HG03432 (cell line): ENCODE measurements at regions not wholly inside any gene's neighbourhood (a gene's known extent, or its start where the extent isn't known, plus 50 kb on each side); places are given as distances from the start of the nearest gene placed in this dataset.
"Not testable (repeated sequence)": the region's sequence is repeated elsewhere in the genome, so short reads cannot be mapped to it uniquely, and the experiment has no call there.

Source experiments
- ATAC-seq: cut with Tn5 transposase; IDR thresholded peaks from one replicate; pipeline ENCODE4 v1.9.1; 2021; ENCODE audit warnings: mild to moderate bottlenecking, moderate library complexity; ENCODE audit not compliant: unreplicated experiment

DNA sequence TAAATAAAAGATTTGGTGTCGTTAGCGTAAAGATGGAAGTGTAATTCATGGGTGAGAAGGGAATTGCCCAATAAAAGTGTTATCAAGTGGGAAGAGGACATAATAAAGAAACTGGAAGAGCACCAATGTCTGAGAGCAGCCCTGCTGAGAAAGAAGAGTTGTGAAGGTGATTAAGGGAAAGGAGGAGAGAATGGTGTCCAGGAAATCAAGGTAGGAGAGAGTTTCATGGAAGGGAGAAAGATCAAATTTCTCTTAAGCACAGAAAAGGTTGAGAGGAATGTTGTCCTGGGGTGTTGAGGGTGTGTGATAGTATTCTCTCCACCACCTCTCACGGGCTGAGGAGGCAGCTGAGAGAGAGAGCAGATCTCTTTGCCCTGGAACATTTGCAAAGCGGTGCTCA, 339.7 kb downstream of the SATB1 start:
- ATAC-seq = no peak

DNA sequence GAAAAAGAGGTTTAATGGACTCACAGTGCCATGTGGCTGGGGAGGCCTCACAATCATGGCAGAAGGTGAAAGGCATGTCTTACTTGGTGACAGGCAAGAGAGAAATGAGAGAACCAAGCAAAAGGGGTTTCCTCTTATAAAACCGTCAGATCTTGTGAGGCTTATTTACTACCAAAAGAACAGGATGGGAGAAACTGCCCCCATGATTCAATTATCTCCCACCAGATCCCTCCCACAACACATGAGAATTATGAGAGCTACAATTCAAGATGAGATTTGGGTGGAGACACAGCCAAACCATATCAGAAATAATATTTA, 340.8 kb upstream of the TBC1D5 start:
- ATAC-seq = not testable (repeated sequence)

DNA sequence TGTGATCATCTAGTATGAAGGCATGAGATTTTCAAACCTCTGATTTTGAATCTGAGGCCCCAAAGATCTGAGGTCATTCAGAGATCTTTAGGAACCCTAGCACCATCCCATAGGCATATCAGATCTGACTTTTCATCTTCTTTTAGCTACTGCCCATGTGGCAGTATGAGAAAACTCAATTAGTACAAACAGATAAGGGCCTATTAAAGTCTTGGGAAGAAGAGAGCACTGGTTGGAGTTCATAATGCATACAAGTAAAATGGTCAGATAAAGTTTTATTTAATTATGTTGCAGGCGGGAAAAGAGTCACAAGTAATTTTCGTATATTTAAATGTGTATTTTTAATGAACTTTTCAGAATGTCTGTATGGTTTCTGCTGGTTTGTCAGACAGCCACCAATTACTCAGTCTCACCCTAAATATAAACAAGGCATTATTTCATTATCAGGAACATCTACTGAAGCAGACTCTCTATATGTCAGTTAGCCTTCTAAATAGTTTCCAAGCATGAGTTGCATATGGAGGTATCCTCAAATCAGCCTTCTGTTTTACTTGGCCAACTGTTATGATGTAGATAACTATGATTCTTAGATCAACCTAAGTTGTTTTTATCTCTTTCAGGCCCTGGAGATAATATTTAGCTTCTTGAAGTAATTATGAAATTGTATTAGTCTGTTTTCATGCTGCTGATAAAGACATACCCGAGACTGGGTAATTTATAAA, 340.3 kb upstream of the TBC1D5 start:
- no peak for ATAC-seq

DNA sequence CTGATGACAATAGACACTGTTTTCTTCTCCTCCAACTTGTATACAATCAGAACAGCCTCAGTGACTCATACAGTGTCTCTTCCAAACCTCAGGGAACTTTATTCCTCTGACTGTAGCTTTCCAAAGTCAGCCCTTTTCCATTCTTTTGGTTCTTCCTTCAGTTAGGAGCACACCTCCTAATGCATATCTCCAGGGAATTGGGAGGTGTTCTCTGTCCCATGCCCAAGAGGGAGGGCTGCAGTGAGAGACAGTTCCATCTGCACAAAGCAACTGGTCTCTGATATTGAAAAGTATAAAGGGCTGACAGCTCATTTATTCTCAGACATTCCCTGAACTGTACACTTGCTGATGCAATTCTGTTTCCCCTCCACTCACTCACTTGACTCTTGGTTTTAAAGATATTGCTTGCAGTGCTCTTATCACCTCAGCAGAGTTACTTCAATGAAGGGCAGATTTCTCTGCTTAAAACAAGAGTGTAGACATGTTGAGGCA, 337.8 kb upstream of the TBC1D5 start:
- ATAC-seq = no peak

DNA sequence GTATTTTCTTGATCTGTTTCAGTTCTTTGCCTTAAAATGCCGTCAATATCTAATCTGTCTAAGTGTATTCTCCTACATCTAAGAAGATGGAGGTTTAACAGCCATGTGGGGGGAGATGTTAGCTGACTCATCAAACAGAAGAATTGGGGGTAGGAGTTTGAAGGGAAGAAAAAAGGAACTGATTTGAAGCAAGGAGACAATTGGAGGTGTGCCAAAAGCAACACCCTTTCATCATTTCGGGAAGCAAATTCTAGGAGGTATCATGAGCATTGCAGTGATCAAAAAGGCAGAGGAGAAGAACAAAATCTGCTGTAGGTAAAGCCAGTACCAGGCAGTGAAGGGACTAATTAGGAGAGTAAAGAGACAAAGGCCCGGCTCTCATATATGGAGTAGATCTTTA, 337.3 kb upstream of the TBC1D5 start:
- no peak for ATAC-seq

DNA sequence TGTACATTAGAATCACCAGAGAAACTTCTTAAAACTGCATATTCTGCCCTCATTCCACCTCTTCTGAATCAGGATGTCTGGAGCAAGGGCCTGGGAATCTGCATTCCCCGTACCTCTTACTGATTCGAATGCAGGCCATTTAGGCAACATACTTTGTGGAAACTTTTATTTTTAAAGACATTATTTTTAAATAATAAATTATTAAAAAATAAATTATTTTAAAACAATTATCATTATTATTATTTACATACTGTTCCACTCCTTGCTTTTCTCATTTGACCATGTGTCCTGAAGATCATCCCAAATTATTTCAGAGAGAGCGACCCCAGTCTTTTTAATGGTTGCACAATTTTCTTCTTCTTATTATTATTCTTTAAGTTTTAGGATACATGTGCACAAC, 336.6 kb upstream of the TBC1D5 start:
- no peak for ATAC-seq

DNA sequence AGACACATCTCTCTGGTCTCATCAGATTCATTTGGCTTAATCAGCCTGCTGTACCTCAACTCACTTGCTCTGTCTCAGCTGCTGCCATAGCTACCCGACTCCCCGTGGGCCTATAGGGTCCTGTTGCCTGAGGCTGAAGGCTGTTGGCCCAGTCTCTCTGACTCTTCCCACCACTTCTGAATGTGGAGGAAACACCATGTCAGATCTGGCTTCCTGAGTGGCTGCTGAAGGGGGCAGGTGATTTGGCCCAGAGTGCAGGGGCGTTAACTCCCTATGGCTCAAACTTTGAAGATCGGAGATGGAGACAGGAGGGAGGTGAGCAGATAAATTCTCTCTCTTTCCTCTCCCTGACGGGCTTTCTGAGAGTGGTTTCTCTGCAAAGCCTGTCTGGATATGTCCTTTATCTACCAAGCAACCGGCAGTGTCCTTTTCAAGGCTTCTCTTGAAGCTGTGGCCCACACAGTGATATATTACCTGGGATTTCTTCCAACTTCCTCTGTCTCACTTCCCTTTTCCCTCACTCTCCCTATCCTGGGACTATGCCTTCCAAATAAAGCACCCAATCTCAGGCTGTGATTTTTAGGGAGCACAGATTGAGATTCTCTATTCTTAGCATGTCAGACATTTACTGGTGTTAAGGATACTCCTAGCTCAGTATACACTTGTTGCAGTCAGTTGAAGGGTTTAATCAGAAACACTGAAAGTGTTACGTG, 334.9 kb upstream of the TBC1D5 start:
- no peak for ATAC-seq

DNA sequence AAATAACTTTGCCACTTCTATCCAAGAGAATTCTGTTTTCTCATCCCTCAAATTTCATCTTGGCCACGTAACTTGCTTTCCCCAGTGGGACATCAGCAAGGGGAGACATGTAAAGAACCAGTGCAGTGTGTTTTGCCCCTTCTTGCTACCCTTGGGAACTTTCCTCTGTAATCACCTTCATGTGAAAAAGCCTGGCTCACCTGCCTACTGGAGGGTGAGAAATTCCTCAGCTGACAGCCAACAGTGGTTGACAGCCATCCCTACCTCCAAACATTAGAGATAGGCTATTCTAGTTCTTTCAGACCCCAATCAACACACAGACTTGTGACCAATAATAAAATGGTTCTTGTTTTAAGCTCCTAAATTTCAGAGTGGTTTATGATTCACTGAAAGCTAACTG, 333.9 kb upstream of the TBC1D5 start:
- no peak for ATAC-seq

DNA sequence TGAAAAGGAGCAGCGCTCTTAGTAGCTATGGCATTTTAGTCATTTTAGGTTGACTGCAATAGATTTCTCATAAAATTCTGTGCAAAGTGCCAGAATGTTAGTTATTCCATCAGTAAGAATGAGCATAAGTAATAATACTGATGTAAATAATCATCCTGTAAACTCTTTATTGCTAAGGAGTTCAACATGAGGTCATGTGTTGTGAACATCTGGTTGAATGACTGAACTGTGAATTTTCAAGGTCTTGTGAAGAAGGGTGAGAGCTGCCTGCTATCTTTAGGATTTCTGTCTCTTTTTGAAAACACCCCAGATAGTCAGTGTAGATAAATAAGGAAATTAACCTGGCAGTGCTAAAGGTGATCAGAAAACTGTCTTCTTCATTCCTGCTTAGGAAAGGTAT, 333.4 kb upstream of the TBC1D5 start:
- ATAC-seq = no peak

DNA sequence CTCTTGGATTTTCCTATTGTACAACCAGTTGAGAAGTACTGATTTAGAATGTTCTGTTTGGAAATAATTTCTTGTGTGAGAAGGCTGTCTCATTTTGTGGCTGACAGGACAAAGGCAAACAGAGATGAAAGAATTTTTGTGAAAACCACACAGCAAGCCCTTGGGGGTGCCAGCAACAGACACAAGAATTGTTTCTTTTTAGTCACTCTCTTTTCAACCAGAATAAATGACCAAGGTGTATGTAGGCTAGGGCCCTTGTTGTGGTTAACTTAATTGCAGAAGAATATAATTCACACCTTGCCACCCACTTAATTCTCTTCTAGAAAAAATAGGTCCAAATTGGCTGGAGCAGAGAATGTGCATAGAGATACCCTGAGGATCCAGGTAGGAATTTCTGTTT, 329.4 kb upstream of the TBC1D5 start:
- no peak for ATAC-seq

DNA sequence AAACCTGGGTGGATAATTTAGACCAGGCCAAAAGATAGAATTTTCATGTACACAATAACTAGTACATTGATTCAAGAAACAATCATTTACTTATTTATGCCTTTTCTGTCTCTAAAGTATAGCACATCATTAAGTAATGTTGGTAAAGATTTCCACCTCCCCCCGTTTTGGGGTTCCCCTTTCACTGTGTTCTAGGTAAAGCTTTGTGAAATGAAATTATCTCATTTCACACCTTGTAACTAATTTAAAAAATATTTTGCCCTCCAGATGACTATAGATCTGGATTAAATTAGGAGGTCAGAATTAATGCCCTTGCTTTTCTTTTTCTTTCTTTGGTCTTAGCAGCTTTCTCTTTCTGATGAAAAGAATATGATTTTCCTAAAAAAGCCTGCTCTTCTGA, 328.5 kb upstream of the TBC1D5 start:
- ATAC-seq = no peak

DNA sequence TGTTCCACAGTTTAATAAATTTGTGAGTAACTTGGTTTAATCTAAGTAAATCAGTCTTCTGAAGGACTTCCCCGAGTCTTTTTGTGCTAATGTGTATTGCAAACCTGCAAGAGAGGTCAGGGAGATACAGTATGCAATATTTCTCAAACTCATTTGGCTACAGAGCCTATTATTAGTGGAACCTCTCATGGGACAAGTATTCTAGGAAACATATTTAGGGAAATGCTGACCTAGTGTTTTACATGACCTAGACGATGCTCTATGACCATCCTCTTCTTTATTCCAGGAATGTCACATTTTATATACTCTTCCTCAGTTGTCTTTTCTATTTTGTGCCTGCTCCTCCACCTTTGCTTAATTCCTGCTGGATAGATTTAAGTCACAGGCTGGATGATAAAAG, 327.8 kb upstream of the TBC1D5 start:
- no peak for ATAC-seq

DNA sequence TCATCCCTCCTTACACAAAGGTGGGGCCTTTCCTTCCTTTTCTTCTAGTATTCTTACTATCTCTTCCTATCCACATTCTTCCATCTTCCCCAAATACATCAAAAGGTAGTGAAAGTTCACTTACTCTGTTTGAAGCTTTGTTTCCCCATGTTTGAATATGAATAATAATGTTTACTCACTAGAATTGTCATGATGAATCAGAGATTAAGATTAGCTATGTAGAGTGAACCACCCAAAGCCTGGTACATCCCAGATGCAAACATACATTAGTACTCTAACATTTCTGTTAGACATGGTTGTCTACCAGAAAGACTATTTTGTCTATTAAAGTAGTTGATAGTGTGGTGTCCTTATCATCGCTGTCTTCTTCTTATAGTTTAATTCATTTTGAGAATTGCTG, 327.1 kb upstream of the TBC1D5 start:
- no peak for ATAC-seq

DNA sequence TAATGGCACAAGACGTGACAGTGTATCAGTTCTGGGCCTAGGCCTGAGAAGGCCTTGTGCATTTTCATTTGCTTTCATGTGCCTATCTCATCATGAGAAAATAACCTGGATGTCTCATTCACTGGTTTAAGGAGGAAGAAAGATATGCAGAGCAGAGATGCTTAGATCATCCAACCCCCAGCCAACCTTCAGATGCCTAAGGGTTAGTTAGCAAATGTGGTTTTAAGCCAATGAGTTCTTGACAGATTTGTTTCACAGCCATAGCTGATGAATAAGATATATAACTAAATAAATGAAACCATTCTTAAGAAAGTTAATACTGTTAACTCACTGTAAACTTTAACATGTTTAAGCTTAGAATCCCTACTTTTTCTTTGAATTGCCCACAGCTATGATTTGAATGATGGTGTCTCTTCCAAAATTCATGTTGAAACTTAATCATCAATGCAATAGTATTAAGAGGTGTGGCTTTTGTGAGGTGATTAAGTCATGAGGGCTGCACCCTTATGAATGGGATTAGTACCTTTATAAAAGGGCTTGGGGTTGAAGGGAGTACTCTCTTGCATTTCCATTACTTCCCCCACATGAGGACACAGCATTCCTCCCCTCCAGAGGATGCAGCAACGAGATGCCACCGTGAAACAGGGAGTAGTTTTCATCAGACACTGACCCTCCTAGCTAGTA, 324.6 kb upstream of the TBC1D5 start:
- ATAC-seq = no peak

DNA sequence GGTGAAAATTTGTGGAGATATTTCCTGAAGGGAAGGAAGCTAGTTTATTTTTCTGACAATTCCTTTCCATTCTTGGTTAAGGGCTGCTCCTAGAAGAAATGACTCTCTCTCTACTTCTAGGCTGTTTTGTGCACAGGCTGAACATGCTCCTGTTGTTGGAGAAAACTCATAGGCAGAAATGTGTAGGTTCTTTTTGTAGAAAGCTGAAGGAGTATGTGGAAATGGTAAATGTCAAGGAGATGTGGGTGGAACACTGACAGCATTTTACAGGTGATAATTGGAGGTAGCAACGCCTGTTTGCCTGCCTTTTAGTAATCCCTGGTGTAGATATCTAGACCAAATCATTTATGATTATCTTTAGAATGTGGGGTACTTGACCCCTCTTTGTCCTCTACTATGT, 322.2 kb upstream of the TBC1D5 start:
- ATAC-seq = no peak

DNA sequence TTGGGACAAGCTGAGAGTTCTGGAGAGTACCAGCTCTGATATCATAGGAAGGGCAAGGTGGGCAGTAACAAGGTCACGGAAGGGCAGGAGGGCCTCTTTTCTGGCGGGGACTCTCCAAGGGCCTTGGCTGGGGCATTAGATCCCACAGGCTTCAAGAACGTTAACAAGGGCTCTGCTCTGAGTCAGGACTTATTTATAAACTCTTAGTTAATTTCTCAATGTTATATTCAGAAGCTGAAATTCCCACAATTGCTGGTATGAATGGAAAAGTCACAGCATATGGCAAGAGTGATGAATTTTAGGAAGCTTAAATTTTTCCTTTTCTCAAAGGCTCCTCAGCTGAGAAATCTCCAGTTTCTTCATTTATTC, 320.2 kb upstream of the TBC1D5 start:
- ATAC-seq = no peak

DNA sequence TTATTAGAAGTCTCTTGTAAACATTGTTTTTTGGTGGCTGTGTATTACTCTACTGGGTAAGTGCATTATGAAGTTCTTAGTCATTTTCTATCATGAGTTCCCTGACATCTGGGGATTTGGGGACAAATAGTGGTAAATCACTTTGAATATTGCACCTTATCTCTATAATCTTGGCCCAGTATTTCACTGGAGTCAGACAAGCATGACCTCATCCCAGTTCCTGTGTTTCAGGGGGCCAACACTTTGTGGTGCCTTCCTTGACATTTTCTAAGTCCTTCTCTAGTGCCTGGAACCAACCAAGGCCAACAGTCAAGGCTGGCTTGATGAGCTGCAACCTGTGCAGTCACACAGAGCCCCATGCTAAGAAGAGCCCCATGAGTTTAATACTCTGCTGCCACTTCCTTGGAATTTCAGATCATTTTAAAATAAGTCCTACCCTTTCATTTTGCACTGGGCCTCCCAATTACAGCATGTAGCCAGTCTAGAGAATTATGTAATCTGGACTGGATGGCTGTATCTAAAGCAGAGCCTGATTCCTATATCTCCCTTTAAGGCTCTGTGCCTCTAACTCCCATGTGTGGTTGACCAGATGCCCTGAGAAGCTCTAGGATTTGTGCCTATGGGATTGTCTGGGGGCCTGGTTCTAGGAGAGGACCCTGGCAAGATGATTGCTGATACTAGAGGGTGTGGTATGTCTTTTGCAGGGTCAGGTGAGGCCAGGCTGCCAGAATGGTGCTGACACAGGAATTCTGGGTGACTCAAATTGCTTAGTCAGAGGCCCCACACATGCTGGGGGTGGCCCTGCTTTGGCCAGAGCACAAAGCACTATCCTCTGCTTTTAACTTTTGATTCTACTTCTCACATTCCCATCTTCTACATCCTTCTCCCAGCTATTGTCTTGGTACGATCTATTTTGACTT, 319.6 kb upstream of the TBC1D5 start:
- ATAC-seq = no peak

DNA sequence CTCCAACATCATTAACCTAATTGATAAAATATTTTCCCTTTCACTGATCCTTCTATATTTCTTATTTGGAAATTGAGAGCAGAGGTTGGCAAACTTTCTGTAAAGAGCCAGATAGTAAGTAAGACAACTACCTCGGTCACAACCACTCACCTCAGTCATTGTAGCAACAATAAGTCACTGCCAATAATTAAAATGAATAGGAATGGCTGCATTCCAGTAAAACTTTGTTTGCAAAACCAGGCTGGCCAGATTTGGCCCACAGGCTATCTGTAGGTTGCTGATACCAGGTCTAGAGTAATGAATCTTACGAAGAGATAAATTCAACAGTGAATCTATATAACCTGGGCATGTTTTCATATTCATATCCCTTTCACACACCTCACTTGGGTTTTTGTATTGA, 316.2 kb upstream of the TBC1D5 start:
- ATAC-seq = no peak

DNA sequence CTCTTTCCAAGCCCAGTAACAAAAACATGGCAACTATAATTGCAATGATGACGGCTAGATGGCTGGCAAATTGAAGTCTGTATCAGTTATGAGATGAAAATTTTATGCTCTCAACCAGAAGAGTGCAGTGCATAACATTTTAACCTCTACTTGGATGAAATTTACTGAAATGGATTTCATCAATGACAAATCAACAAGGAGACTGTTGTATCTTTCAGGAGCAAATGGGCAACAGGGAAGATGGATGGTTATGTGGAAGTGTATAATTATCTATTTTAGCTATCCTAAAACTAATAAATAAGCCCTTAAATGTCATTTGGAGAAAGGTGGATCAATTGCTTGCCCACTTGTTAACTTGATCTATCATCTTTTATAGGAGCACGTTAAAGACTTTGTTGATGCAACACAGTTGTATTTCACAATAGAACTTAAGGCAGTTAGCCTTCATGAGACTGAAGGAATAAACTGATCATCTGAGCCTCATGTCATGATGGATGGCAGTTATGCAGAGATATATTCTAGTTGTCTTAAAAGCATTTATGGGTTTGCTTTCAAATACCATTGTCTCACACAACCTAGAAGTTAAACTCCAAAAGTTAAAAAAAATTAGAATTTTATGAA, 315.1 kb upstream of the TBC1D5 start:
- no peak for ATAC-seq

DNA sequence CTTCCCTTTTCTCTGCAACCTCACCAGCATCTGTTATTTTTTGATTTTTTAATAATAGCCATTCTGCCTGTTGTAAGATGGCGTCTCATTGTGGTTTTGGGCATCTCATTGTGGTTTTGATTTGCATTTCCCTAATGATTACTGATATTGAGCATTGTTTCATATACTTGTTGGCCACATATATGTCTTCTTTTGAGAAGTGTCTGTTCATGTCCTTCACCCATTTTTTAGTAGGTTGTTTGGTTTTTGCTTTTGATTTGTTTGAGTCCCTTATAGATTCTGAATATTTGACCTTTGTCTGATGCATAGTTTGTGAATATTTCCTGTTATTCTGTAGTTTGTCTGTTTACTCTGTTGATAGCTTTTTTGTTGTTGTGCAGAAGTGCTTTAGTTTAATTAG, 312.2 kb upstream of the TBC1D5 start:
- no peak for ATAC-seq

DNA sequence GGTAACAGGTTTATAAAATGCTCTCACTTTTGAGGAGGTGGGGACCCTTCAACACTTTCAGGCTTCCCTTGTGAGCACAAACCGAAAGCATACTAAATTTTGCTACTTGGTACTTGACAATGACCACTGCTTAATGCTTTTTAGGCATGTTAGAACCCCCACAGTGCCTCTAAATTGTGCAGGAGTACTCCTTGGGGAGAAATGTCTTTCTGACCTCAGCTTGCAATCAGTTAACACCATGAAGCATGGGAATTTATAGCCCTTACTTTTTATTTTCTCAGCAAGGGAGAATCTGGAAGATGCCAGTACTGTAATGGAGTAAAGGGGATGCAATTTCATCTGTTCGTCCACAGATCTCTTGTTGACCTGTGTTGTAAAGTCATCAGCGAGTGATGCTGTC, 308.9 kb upstream of the TBC1D5 start:
- no peak for ATAC-seq
